HUES48 (cell line): ENCODE measurements at regions not wholly inside any gene's neighbourhood (a gene's known extent, or its start where the extent isn't known, plus 50 kb on each side); places are given as distances from the start of the nearest gene placed in this dataset.
A peak's percentile ranks its signal among the peaks of the same experiment; 100 is the strongest.
"Not testable (repeated sequence)": the region's sequence is repeated elsewhere in the genome, so short reads cannot be mapped to it uniquely, and the experiment has no call there.

Source experiments
- H3K27ac ChIP-seq: one replicate; pipeline ENCODE4 v1.7.0; 2013; ENCODE audit warnings: low read depth, low read length, inconsistent platforms
- H3K27me3 ChIP-seq: 2 replicates; pipeline ENCODE4 v1.6.1; 2013; ENCODE audit warnings: mild to moderate bottlenecking, low read length; ENCODE audit not compliant: control insufficient read depth, insufficient read depth
- H3K36me3 ChIP-seq: 2 replicates; pipeline ENCODE4 v1.6.1; 2013; ENCODE audit warnings: low read length; ENCODE audit not compliant: control insufficient read depth, insufficient read depth
- H3K4me1 ChIP-seq: 2 replicates; pipeline ENCODE4 v1.6.1; 2013; ENCODE audit warnings: mild to moderate bottlenecking, low read length; ENCODE audit not compliant: control insufficient read depth, insufficient read depth
- H3K4me3 ChIP-seq: 2 replicates; pipeline ENCODE4 v1.5.1; 2013; ENCODE audit warnings: mild to moderate bottlenecking, low read depth, low read length
- H3K9ac ChIP-seq: 2 replicates; pipeline ENCODE4 v1.6.1; 2013; ENCODE audit warnings: mild to moderate bottlenecking, low read depth, low read length, moderate library complexity
- H3K9me3 ChIP-seq: 2 replicates; pipeline ENCODE4 v1.6.1; 2013; ENCODE audit warnings: low read length; ENCODE audit not compliant: control insufficient read depth, insufficient read depth

DNA sequence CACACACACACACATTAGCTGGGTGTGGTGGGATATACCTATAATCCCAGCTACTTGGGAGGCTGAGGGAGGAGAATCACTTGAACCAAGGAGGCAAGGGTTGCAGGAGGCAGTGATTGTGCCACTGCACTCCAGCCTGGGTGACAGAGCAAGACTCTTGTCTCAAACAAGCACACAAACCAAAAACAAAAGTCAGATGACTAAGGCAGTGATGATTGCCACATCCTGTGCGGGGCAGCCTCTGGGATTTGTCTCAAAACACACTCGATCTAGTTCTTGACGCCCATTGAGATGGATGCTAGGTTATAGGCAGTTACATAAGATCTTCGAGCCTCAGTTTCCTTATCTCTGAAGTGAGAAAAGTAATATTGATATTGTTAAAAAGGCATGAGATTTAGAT is 57.8 kb upstream of the NBPF8 start:
- H3K4me3 ChIP-seq, H3K36me3 ChIP-seq, H3K9me3 ChIP-seq, H3K9ac ChIP-seq, H3K27ac ChIP-seq, H3K4me1 ChIP-seq, H3K27me3 ChIP-seq: not testable (repeated sequence)

- not testable (repeated sequence) for H3K27me3 ChIP-seq, H3K27ac ChIP-seq, H3K36me3 ChIP-seq, H3K4me1 ChIP-seq, H3K9me3 ChIP-seq, H3K9ac ChIP-seq, H3K4me3 ChIP-seq
Observed at GRCh38 chr1:120356170-120356569, 58.7 kb upstream of the NBPF8 start.

- not testable (repeated sequence) for H3K9me3 ChIP-seq, H3K36me3 ChIP-seq, H3K27me3 ChIP-seq, H3K4me1 ChIP-seq, H3K4me3 ChIP-seq
- peak overlapping the region; percentile 73; the same call in 1 of the 2 replicates for H3K9ac ChIP-seq
- peak overlapping the region; percentile 91 for H3K27ac ChIP-seq
Observed at GRCh38 chr1:120354618-120355184, 60.1 kb upstream of the NBPF8 start.

DNA sequence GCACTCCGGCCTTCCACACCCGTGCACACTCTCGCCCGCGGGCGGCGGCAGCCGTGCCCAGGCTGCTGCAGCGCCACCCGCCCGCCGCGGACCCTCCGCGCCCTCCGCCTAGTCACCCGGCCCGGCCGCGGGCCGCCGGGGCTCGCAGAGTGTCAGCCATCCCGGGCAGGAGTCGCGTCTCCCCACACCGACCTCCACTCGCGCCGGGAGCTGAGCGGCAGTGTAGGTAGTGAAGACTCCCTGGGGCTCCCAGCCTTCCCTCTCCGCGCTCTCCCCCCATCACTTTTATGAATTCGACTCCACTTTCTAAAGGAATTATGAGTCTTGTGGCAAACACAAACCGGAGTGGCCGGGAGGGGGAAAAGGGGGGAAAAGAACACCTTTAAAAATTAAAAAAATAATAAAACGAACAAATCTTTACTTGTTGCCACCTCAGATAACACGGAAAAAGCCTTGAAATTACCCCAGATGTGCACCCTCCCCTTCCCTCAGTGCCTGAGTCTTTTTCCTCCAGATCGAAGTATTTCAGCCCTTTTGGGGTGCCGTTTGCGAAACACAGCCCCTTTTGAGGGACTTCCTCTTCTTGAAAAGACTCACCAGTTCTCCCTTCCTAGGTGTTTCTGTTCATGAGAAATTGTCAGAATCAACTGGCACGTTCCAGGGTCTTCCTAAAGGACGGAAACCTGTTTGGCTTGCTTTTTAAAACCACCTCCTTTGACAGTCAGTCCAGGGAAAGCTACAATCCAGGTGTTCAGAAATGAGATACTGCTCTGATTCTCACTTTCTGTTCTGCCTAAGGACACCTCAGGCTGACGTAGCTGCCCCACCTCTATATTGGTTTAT is 72.4 kb upstream of the NBPF8 start:
- peak overlapping the region; percentile 40; the same call in 1 of the 2 replicates for H3K4me3 ChIP-seq
- not testable (repeated sequence) for H3K27me3 ChIP-seq, H3K36me3 ChIP-seq, H3K9me3 ChIP-seq, H3K4me1 ChIP-seq, H3K27ac ChIP-seq, H3K9ac ChIP-seq

DNA sequence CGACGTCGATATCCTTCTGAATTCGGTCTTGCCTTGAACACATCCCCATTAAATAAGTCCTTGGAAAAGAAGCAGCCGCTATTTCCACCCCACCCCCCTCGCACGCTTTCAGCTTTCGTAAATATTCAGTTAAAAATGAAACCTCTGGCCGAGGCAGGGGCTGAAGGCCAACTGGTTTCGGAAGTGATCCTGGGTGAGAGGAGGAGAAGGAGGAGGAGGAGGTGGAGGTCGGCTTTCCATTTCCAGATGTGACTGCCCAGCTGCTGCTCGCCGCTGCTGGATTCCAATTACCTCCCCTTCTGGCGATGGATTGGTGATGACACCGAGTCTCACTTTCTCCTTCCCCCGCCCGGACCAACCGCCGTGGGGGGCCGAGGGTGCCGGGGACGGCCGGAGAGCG is 73.1 kb upstream of the NBPF8 start:
- not testable (repeated sequence) for H3K27ac ChIP-seq

GRCh38 chr1:120340838-120341751 is 73.7 kb upstream of the NBPF8 start:
- H3K4me3 ChIP-seq, result peak overlapping the region; percentile 56
- H3K27ac ChIP-seq, H3K27me3 ChIP-seq, H3K36me3 ChIP-seq, H3K9me3 ChIP-seq, H3K9ac ChIP-seq, H3K4me1 ChIP-seq: not testable (repeated sequence)

More for the DNA sequence above, 73.1 kb upstream of the NBPF8 start:
- H3K9me3 ChIP-seq, H3K36me3 ChIP-seq, H3K27me3 ChIP-seq, H3K9ac ChIP-seq, H3K4me1 ChIP-seq: not testable (repeated sequence)
- H3K4me3 ChIP-seq, result peak overlapping the region; percentile 56

- not testable (repeated sequence) for H3K27me3 ChIP-seq, H3K4me1 ChIP-seq
Observed at GRCh38 chr1:120315738-120316137, 99.1 kb upstream of the NBPF8 start.

DNA sequence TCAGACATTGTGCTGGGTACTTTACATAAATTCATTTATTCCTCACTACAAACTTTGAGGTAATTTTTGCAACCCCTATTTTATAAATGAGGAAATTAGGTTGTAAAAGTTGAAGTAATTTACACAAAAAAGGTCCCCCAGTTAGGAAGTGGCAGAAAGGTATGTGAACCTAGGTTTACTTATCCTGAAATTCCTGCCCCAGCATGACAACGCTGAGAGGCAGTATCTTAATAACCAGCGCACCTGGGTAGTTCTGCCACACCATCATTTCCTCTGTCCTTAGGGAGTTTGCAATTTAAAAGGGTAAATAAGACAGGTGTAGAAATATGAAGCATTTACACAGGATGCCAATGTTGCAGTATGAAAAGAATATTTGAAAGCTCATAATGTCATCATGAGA is 102.9 kb upstream of the NBPF8 start:
- not testable (repeated sequence) for H3K27me3 ChIP-seq, H3K27ac ChIP-seq, H3K36me3 ChIP-seq

More at GRCh38 chr1:120315738-120316137, 99.1 kb upstream of the NBPF8 start:
- not testable (repeated sequence) for H3K9ac ChIP-seq, H3K4me3 ChIP-seq, H3K9me3 ChIP-seq, H3K36me3 ChIP-seq, H3K27ac ChIP-seq

GRCh38 chr1:120308940-120309578 is 105.8 kb upstream of the NBPF8 start:
- H3K4me1 ChIP-seq, H3K27me3 ChIP-seq, H3K36me3 ChIP-seq, H3K27ac ChIP-seq, H3K4me3 ChIP-seq, H3K9me3 ChIP-seq, H3K9ac ChIP-seq: not testable (repeated sequence)

More for the DNA sequence above, 102.9 kb upstream of the NBPF8 start:
- H3K9me3 ChIP-seq, H3K9ac ChIP-seq, H3K4me1 ChIP-seq, H3K4me3 ChIP-seq: not testable (repeated sequence)

GRCh38 chr1:120305046-120305445 is 109.8 kb upstream of the NBPF8 start:
- H3K36me3 ChIP-seq, H3K4me1 ChIP-seq, H3K9me3 ChIP-seq, H3K4me3 ChIP-seq, H3K27ac ChIP-seq, H3K9ac ChIP-seq, H3K27me3 ChIP-seq: not testable (repeated sequence)
